ENCODE measurements at regions not wholly inside any gene's neighbourhood (a gene's known extent, or its start where the extent isn't known, plus 50 kb on each side); places are given as distances from the start of the nearest gene placed in this dataset.

GRCh38 chr10:84606428-84606827 is 278.0 kb downstream of the CCSER2 start:
- H3K4me3 Mint-ChIP-seq, result no peak overlapping the region
- H3K9ac ChIP-seq (ENCODE audit: insufficient read depth, low read length, poor library complexity, severe bottlenecking), result no peak overlapping the region
- H3K27me3 ChIP-seq (ENCODE audit: control insufficient read depth in 2 of 2, insufficient read depth in 2 of 2, low read length in 2 of 2), result no peaks in the 10 kb centered on the region
- intact Hi-C loops (cut with micrococcal nuclease), result no loop called here
- H3K27ac ChIP-seq (ENCODE audit: low read depth in 1 of 2, low read length in 2 of 2), result no peak overlapping the region
- H3K4me2 ChIP-seq (replicated peaks; ENCODE audit: extremely low read depth, low read length, poor library complexity, severe bottlenecking), result no peak overlapping the region
- peaks cover 2 to 8% (median 3%) of the 10 kb centered on the region in 3 donors for H3K27me3 Mint-ChIP-seq (ENCODE audit: low read depth in 3 of 3)
- H3K36me3 Mint-ChIP-seq, result no peaks in the 10 kb centered on the region
- H3K36me3 ChIP-seq (replicated peaks in 1 of 2; ENCODE audit: control insufficient read depth in 1 of 2, insufficient read depth in 2 of 2, low read length in 2 of 2), result no peaks in the 10 kb centered on the region
- DNase-seq, result no peak
- no peaks in the 10 kb centered on the region for H4K20me1 ChIP-seq (ENCODE audit: insufficient read depth, low read length)
- H3K4me1 Mint-ChIP-seq, result no peaks in the 10 kb centered on the region
- peaks cover 0 to 2% (median 0%) of the 10 kb centered on the region in 7 donors for H3K9me3 Mint-ChIP-seq
- no peak for TF ChIP-seq CTCF (IDR thresholded peaks at IDR 0.05)
- no peak overlapping the region for H2AFZ ChIP-seq (ENCODE audit: insufficient read depth, low read depth, low read length, poor library complexity, severe bottlenecking)
- no peaks in the 10 kb centered on the region for H3K79me2 ChIP-seq (ENCODE audit: insufficient read depth, low read length)
- 85% methylated on average over 2 of the region's 3 CpGs for WGBS (ENCODE audit: insufficient coverage)
- no peak overlapping the region for H3K27ac Mint-ChIP-seq
- no peaks in the 10 kb centered on the region for H3K9me3 ChIP-seq (replicated peaks in 1 of 2; ENCODE audit: control insufficient read depth in 1 of 2, insufficient read depth in 1 of 2, low read length in 2 of 2)
- no peak overlapping the region for H3K4me3 ChIP-seq (replicated peaks in 1 of 3; ENCODE audit: low read depth in 2 of 3, low read length in 3 of 3)
- H3K4me1 ChIP-seq (ENCODE audit: control insufficient read depth in 1 of 2, insufficient read depth in 2 of 2, low read length in 2 of 2), result no peaks in the 10 kb centered on the region

- no peak for DNase-seq
- no peaks in the 10 kb centered on the region for H3K4me1 ChIP-seq (ENCODE audit: control insufficient read depth in 1 of 2, insufficient read depth in 2 of 2, low read length in 2 of 2)
- H3K36me3 Mint-ChIP-seq, result no peaks in the 10 kb centered on the region
- H3K4me3 Mint-ChIP-seq, result no peak overlapping the region
- H3K27ac Mint-ChIP-seq, result no peak overlapping the region
- H3K27me3 Mint-ChIP-seq (ENCODE audit: low read depth in 3 of 3), result peaks cover 2 to 8% (median 3%) of the 10 kb centered on the region in 3 donors
- no peaks in the 10 kb centered on the region for H3K27me3 ChIP-seq (ENCODE audit: control insufficient read depth in 2 of 2, insufficient read depth in 2 of 2, low read length in 2 of 2)
- WGBS (ENCODE audit: insufficient coverage), result 84% methylated on average over 3 of the region's 4 CpGs
- H3K9me3 Mint-ChIP-seq, result peaks cover 0 to 2% (median 0%) of the 10 kb centered on the region in 7 donors
- H3K27ac ChIP-seq (ENCODE audit: low read depth in 1 of 2, low read length in 2 of 2), result no peak overlapping the region
- H3K4me3 ChIP-seq (replicated peaks in 1 of 3; ENCODE audit: low read depth in 2 of 3, low read length in 3 of 3), result no peak overlapping the region
- H3K9ac ChIP-seq (ENCODE audit: insufficient read depth, low read length, poor library complexity, severe bottlenecking), result no peak overlapping the region
- TF ChIP-seq CTCF (IDR thresholded peaks at IDR 0.05), result no peak
- no peaks in the 10 kb centered on the region for H3K79me2 ChIP-seq (ENCODE audit: insufficient read depth, low read length)
- H3K36me3 ChIP-seq (replicated peaks in 1 of 2; ENCODE audit: control insufficient read depth in 1 of 2, insufficient read depth in 2 of 2, low read length in 2 of 2), result no peaks in the 10 kb centered on the region
- intact Hi-C loops (cut with micrococcal nuclease), result no loop called here
- no peak overlapping the region for H2AFZ ChIP-seq (ENCODE audit: insufficient read depth, low read depth, low read length, poor library complexity, severe bottlenecking)
- H4K20me1 ChIP-seq (ENCODE audit: insufficient read depth, low read length), result no peaks in the 10 kb centered on the region
- no peak overlapping the region for H3K4me2 ChIP-seq (replicated peaks; ENCODE audit: extremely low read depth, low read length, poor library complexity, severe bottlenecking)
- H3K9me3 ChIP-seq (replicated peaks in 1 of 2; ENCODE audit: control insufficient read depth in 1 of 2, insufficient read depth in 1 of 2, low read length in 2 of 2), result no peaks in the 10 kb centered on the region
- no peaks in the 10 kb centered on the region for H3K4me1 Mint-ChIP-seq
Observed at GRCh38 chr10:84607044-84607443, 278.7 kb downstream of the CCSER2 start.
